ENCODE measurements at regions not wholly inside any gene's neighbourhood (a gene's known extent, or its start where the extent isn't known, plus 50 kb on each side); places are given as distances from the start of the nearest gene placed in this dataset.

DNA sequence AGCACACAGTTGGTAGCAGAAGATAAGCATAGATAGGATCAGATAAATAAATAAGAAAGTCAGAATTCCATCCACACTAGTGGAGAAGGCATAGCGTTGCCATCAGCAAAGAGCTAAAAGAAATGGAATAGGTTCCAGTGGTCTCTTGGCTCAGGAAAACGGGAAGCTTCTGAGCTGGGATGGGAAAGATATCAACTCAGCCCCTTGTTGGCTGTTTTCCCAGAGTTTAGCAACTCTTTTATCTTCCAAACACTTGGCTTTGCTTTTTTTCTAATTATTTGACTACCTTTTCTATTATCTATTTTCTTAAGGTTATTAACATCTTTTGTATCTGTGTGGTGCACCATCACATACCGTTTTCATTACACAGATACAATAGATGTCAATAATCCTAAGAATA, 445.7 kb upstream of the TRPC7 start:
- peak; percentile 16 for DNase-seq (ENCODE audit: low spot score)

DNA sequence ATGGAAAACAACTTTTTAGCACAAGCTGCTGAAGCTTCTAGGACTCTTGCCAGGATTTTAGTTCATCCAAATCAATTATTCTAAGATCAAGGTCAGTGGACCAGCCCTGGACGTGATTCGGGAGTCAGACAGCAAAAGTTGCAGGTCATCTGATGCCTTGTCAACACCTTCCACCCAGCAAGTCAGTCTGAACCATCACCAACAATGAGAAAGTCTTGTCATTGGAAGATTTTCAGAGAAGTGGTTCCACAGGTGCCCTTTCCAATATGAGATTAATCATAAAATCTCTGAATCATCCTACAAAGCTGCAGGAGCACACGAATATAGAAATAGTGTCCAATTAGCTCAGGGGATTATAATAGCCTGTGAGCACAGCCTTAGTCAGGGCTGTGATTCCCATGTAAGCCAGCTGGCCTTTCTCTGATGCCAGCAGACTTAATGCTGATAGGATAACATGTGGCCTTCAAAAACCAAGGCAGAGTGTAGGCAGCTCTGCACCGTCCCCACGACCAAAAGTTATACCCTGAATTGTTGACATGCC, 445.0 kb upstream of the TRPC7 start:
- DNase-seq (ENCODE audit: low spot score): peak; percentile 67

DNA sequence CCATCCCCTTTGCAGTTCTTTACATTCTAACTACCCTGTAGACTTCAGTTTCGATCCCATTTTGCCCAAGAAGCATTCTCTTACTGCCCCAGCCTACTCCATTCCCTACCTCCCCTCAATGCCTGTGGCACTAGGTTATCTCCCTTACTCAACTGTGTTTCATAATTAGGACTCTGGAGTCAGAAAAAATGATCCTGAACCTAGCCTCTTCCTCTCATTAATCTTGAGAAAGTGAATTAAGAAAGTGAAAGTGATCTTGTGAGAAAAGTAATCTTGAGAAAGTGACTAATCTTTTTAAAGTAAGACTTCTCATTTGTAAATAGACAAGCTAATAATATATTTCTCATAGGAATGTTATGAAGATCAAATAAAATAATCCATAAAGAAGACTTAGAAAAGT, 444.0 kb upstream of the TRPC7 start:
- no peak for DNase-seq (ENCODE audit: low spot score)

DNA sequence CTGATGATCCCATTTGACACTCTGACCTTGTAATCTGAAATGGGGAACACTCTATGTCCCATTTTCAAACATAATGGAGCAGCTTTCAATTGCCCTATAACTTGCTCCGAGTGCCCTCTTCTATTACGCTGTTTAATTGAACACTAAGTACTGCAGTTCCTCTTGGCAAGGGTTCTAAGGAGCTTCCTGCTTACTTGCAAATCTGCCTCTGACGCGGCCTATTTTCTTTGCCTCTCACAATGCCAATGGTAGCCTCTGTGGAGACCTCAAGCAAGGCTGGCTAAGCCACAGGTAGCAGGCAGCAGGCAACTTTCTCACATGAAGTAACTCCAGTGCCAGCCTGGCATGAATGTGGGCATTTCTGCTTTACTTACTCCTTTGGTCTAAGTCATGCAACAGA, 443.4 kb upstream of the TRPC7 start:
- DNase-seq (ENCODE audit: low spot score): no peak

DNA sequence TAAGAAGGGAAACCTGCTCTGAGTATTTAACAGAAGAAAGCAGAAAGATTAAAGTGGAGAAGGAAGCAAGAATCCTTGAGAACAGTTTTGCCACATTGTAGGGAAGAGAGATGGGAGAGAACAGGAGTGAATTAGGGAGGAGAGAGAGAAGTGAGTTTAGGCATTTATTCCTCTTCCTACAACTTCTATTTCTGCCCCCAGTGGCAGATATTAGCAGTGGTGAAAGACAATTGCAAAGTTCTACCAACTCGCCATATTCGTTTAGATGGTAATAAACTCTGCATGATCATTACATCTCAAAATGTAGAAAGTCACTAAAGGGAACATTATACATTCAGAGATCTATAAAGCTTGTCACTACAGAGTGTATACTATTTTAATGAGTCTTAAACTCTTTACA, 440.1 kb upstream of the TRPC7 start:
- no peak for DNase-seq (ENCODE audit: low spot score)

DNA sequence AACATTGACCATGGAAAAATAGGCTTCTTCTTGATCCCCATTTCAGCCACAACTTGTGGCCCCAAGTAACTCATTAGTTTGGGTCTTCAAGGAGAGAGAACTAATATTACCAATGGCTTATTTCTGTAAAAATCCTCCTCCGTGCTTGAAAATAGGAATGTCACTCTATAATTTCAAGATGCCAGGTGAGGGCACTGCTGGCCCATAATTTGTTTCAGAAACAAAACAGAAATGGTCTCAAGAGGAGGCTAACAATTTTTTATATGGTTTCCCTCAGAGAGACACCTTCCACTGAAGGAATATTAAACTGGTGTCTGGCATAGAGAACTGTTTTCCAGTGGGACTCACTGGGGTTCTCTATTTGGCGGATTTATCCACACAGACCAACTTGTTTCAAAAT, 437.0 kb upstream of the TRPC7 start:
- peak; percentile 85 for DNase-seq (ENCODE audit: low spot score)

DNA sequence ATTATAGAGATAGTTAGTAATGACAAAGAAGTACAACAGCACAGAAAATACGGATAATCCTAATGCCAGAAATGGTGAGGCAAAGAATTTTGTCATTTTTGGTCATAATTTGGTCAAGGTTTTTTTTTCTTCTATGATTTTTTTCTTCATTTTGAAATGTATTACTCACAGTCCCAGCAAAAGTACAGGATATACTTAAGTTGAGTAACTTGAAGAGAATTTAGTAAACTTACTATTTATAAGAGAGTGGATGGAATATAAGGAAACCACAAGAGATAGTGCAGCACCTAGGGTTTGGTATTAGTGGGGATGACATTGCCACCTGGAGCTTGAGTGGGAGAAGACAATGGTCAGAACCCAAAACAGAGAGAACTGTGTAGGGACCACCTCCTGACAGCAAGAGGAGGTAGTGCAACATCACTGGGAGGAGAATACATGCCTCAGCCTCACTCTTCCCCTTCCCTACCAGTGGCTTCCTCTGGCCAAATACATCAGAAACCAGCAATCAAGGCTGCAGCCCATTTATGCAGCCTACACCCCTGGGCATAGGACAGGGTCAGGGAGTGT, 434.5 kb upstream of the TRPC7 start:
- no peak for DNase-seq (ENCODE audit: low spot score)

DNA sequence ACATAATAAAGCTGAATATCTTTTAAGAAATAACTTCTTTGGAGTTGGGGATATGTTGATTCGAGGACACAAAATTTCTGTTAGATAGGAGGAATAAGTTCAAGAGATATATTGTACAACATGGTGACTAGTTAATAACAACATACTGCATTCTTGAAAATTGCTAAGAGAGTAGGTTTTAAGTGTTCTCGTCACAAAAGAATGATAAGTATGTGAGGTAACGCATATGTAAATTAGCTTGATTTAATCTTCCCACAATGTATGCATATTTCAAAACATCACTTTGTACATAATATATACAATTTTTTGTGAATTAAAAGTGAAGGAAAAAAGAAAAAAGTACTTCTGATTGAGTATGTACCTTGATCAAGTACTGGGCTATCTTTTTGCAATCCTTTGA, 428.0 kb upstream of the TRPC7 start:
- no peak for DNase-seq (ENCODE audit: low spot score)

DNA sequence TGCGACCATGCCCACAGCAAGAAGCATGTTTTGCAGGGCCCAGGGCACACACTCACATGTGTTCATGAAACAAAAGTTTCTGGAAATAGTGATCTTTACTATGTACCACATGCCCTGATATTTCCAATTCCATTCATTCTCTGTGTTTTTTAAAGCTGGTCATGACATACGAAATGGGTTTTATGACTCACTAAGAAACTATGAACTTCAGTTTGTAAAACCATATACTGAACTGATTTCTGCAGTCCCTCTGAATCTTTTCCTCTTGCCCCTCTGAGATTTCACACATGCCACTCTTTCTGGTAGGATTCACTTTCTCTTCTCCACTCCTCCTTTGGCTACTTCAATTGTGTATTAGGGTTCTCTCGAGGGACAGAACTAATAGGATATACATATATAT, 416.1 kb upstream of the TRPC7 start:
- no peak for DNase-seq (ENCODE audit: low spot score)

DNA sequence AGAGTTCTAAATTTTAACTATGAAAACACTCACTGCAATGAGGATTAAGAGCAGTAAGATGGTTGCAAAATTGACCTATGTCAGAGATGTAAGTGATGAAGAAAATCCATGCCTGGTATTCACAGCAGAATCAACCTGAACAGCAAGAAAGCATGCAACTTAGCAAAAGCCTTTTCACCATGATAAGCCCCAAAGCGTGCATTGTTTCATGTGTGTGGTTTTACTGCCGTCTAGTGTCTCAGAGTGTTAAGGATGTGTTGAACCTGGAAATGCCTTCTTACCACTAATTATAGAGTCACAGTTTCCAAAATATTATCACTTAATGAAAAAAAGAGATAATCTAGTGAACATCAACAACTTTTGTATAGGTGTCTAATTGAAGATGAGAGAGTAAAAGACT, 415.2 kb upstream of the TRPC7 start:
- DNase-seq (ENCODE audit: low spot score): no peak

DNA sequence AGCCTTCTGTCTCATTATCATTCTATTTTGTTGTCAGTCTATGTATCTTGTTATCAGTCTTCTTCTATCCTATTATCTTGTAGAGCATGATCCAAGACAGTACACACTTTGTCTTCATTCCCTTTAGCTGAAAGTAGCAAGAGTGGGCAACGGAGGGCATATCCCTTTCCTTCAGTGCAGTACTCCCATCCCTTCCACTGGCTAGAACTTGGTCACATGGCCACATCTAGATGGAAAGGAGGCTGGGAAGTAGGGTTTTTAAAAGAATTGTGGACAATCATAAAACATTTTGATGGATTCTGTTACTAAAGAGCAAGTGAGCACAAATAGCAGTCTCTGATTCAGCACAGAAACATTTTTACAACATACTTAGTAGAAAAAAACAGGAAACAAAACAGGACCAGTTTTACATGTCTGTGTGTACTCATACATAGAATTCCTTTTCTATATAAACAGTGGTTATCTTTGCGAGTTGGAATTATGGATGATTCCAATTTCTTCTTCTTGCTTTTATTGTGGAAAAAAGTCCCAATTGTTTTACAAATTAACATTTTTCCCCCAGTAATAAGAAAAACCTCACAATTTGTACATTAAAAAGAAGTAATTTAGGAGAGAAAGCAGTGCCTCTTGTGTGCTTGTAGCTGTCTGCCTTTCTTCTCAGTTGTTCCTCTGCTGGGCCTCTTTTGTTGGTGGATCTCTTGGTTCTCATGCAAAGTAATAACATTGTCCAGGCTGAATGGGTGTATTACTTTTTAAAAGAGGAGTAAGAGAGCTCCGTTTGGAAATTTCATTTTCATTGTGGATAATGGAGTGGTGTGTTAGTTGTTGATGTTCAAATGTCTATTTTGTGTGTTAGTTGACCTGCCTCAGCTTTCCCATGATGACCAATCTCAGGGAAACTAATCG, 410.9 kb upstream of the TRPC7 start:
- DNase-seq (ENCODE audit: low spot score): no peak

DNA sequence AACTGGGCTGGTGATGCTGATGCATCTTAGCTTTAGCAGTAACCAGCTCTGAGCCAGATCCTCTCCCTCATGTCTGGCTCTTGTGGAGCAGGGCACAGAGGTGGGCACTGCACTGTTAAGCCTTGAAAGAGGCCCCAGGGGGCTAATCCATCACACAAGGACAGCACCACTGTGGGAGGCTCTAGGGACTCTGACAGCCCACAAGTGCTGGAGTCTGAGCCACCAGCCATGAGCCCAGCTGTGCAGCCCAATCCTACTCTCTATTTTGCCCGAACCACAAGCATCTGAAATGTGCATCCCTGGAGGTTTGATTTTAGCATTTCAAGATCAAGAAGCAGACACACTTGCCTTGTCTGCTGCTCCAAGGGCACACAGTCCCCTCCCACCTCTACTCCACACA, 407.1 kb upstream of the TRPC7 start:
- DNase-seq (ENCODE audit: low spot score): no peak

DNA sequence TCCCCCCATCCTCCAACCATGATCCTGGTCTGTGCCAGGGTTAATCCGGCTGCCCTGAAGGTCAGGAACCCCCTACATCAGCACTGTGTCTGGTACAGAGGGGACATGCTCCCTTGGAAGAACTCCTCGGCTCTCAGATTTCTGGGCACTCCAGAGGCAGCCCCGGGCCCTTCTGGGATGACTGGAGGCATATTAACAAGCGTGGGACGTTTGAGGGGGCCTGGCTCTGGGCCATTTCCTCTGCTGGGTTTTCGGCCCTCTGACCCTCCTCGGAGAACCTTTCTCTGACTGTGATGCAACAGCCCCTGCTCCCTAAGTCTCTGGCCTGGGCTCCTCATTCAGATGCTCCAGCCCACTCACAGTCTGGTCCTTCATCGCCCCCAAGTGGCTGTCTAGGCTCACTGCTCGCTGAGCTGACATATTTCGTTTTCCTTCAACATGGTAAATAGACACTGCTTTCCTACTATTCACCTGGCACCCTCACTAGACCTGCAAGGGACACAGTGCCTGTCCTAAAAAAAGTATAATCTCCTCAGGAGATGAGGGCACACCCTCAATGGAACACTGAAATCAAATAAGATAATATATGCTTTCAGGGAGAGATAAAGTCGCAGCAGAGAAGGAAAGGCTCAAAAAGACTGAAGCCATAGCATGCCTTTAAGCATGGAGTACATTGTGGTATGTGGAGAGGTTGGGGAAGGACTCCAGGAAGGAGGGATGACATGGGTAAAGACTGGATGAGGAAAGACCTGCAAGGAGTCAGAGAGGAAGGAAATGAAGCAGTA, 404.7 kb upstream of the TRPC7 start:
- DNase-seq (ENCODE audit: low spot score): peak; percentile 79

DNA sequence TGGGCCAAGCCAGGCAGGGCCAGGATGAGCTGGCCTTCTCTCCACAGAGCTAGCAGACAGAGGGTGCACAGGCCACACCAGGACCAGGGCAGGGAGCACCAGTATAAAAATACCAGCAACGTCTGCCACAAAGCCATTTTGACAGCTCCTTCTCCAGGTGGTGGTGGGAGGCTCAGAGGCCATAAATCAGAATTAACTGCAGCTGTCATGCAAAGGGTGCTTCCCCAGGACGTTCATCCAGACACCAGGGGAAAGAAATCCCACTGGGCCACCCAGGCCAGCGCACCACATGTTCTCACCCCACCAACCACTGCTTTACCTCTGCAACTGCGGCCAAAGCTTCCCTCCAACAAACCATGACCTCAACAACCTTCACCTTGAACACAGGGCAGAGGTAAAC, 403.7 kb upstream of the TRPC7 start:
- no peak for DNase-seq (ENCODE audit: low spot score)

DNA sequence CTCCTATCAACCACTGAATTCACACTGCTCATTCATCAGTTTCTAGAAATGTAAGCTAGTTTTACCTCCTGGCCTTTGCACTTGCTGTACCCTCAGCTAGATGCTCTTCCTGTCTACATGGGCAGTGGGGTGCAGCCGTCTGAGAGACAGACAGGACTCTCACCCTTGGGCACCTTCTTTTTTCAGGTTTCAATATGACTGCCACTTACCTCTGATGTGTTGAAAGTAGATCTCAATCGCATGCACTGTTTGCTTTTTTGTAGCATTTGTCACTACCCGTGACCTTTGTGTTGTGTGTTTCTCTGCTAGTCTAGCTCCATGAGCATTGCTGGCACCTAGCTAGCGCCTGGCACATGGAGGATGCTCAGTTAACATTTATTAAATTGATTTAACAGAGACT, 403.1 kb upstream of the TRPC7 start:
- DNase-seq (ENCODE audit: low spot score): no peak

DNA sequence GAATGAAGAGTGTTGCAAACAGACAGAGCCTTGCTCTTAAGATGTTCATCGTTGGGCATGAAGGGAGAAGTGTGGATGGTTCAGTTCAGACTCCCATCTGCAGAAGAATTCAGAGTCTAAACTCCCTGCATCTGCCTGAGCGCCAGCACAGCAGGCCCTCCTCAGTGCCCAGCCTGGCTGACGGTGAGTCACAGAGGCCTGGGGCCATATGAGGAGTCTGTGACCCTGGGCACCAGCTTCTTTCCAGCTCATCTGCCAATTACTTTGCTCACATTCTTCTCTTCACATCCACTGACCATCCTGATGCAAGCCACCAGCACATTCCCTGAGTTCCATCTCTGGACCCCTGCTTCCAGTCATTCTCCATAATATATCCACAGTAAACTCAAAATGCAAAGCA, 401.1 kb upstream of the TRPC7 start:
- DNase-seq (ENCODE audit: low spot score): no peak

DNA sequence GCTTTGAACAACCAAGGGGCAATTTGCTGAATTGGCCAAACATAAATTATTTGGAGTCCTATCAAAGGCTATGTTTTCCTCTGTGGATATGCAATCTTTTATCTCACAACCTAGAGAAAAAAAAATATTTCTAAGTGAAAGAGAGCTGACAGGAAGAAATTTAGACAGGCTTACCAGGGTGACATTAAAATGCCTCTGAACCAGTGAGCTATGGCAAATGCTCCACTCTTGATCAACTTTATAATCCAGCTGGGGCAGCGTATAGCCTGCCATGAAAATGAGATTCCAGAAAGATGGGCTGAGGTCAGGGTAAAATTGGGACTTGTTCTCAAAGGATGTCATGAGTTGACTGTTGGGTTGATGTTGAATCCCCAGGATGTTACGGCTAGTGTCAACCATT, 399.3 kb upstream of the TRPC7 start:
- no peak for DNase-seq (ENCODE audit: low spot score)

DNA sequence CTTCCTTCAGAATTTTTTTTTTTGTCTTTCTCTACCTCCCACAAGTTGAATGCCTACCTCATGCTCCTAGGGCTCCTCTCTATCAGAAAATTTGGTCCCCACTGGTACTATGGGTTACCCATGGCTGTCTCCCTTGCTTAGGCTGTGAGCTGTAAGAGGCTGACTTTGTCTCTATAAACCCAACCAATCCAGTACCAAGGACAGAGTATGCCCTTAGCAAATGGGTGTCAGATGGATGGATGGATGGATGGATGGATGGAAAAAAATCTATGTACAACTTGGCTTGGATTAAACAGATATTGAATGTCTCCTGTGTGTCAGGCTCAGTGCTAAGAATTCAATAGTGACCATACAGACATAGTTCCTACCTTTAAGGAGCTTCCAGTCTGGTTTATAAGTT, 398.2 kb upstream of the TRPC7 start:
- DNase-seq (ENCODE audit: low spot score): no peak

DNA sequence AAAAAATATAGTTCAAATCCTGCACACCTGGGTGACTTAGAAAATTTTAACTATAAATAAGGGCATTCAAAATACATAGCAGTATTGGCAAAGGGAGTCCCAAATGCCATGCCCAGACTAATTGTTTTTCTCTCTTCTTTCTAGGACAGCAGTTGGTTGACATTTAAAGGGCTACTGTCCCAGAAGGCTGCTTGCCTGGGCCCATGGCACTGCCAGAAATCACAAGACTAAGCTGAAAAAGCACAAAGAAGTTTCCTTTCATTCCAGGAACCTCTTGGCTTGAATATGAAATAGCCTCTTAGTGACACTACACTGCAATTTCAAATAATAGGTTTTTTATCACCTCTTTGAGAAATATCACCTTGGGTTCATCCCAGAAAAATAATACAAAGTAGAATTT, 388.9 kb upstream of the TRPC7 start:
- DNase-seq (ENCODE audit: low spot score): no peak

DNA sequence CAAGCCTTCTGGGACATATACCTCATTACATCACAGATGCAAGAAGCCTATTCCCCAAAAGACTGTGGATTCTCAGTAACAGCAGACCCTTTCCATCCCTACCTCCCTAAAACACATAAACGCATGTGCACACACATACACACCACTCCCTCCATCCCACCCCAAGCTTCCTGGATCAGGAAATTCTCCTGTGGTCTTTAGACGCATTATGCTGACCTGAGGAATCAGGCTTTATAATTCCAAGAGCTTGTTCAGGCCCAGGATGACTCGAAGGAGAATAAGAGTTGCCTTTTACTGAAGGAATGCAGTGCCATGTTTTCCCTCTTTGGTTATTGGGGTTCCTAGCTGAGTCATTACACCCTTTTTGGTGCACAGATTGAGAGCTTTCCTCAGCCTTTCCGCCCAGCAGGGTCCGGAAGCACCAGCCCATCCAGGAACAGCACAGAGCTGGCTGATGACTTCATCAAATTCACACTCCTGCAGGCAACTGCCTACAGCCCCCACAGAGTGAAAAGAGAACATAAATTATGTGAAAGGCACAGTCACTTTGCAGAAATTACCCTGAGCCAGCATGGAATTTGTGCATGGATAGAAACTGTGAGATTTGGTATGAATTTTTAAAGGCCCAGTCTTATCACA, 385.0 kb upstream of the TRPC7 start:
- DNase-seq (ENCODE audit: low spot score): no peak

DNA sequence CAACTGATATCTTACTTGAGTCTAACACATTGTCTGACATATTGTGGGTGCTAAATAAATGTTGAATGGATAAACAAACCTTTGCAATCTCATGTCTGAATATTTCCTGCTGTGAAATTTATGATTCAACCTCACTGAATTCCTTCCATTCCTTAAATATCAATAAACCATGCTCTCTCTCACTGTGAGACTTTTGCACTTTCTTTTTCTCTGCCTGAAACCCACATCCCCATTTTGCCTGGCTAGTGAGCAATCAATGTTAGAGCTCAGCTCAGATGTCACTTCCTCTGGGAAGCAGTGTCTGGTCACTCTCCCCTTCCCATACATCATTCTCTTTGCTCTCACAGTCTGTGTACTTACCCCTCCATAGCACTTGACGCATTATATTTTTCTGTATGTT, 383.7 kb upstream of the TRPC7 start:
- no peak for DNase-seq (ENCODE audit: low spot score)

DNA sequence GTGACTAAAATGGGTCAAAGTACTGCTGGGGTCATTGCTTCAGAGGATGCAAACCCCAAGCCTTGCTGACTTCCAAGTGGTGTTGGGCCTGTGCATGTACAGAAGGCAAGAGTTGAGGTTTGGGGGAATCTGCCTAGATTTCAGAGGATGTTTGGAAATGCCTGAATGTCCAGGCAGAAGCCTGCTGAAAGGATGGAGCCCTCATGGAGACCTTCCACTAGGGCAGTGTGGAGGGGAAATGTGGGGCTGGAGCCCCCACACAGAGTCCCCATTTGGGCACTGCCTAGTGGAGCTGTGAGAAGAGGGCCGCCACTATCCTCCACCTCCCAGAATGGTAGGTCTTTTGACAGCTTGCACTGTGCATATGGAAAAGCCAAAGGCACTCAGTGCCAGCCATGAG, 377.7 kb upstream of the TRPC7 start:
- no peak for DNase-seq (ENCODE audit: low spot score)
